K562 (cell line): ENCODE measurements at regions not wholly inside any gene's neighbourhood (a gene's known extent, or its start where the extent isn't known, plus 50 kb on each side); places are given as distances from the start of the nearest gene placed in this dataset.

Experiments used
- CHAMP1 ChIP-seq: fragments of 450-650 bp; IDR thresholded peaks from 2 replicates; pipeline ENCODE4 v1.6.1; 2016; ENCODE audit warnings: mild to moderate bottlenecking
- ETV1 ChIP-seq: fragments of 450-650 bp; conservative IDR thresholded peaks from 2 replicates; pipeline ENCODE4 v1.6.1; 2016; ENCODE audit warnings: missing genetic modification characterization, control low read depth, low read depth, missing compliant biosample characterization
- HBP1 ChIP-seq: fragments of 450-650 bp; formaldehyde crosslinking; IDR thresholded peaks from 2 replicates; pipeline ENCODE4 v1.4.0; 2022; ENCODE audit warnings: missing genetic modification characterization
- POLR2A ChIP-seq: fragments of 450-650 bp; conservative IDR thresholded peaks from 2 replicates; pipeline ENCODE4 v1.6.1; 2016
- RFX7 ChIP-seq: fragments of 250-450 bp; sonication (Bioruptor Pico); IDR thresholded peaks from 2 replicates; pipeline ENCODE4 v1.5.1; 2021; ENCODE audit warnings: mild to moderate bottlenecking
- SPI1 ChIP-seq: IDR thresholded peaks from 2 replicates; pipeline ENCODE4 v1.6.1; 2011; ENCODE audit warnings: low read depth, low read length, control low read depth, borderline replicate concordance
- YY1 ChIP-seq, 3 experiments: IDR thresholded peaks; 2 replicates each; pipeline ENCODE4 v1.6.1; 2011; ENCODE audit warnings: low read length in 2 of 3, mild to moderate bottlenecking in 2 of 3, moderate library complexity in 2 of 3, borderline replicate concordance in 1 of 3, control low read depth in 1 of 3, low read depth in 1 of 3; ENCODE audit not compliant: insufficient read depth in 3 of 3, insufficient replicate concordance in 2 of 3, control insufficient read depth in 1 of 3, insufficient read length in 1 of 3; ENCODE audit errors: extremely low read depth in 1 of 3
- ZBTB12 ChIP-seq: fragments of 250-450 bp; sonication (Bioruptor Pico); IDR thresholded peaks from 2 replicates; pipeline ENCODE4 v1.4.0; 2020
- ZBTB2 ChIP-seq: fragments of 450-650 bp; IDR thresholded peaks from 2 replicates; pipeline ENCODE4 v1.6.1; 2016; ENCODE audit warnings: antibody characterized with exemption
- ZNF561 ChIP-seq: fragments of 450-650 bp; formaldehyde crosslinking; conservative IDR thresholded peaks from 2 replicates; pipeline ENCODE4 v1.4.0; 2020; ENCODE audit warnings: mild to moderate bottlenecking, moderate library complexity

- TF ChIP-seq CHAMP1 (no peak), ETV1 (tag) (no peak), ZBTB12 (CRISPR knock-in tag) (no peak), ZBTB2 (no peak), POLR2A (no peak), RFX7 (no peak), SPI1 (no peak), ZNF561 (no peak), HBP1 (CRISPR knock-in tag) (no peak), YY1 (IDR thresholded peaks at IDR 0.05; ENCODE audit: borderline replicate concordance in 1 of 3, control insufficient read depth in 1 of 3, extremely low read depth in 1 of 3, insufficient read depth in 3 of 3, insufficient read length in 1 of 3, insufficient replicate concordance in 2 of 3, low read depth in 1 of 3, low read length in 2 of 3) (no peak)
Measured at GRCh38 chr5:57917004-57917403, 434.4 kb upstream of the ACTBL2 start.
